Endodermal cell (in vitro differentiated cells): ENCODE measurements at regions not wholly inside any gene's neighbourhood (a gene's known extent, or its start where the extent isn't known, plus 50 kb on each side); places are given as distances from the start of the nearest gene placed in this dataset.

ENCODE experiments used
- DNase-seq: peaks from one replicate; pipeline ENCODE4 v3.0.0-alpha.2; 2017
- H3K27ac ChIP-seq: 2 replicates; pipeline ENCODE4 v1.5.1; 2013; ENCODE audit warnings: mild to moderate bottlenecking, low read depth, low read length, moderate library complexity
- H3K27me3 ChIP-seq: 2 replicates; pipeline ENCODE4 v1.6.1; 2013; ENCODE audit warnings: mild to moderate bottlenecking, low read length, moderate library complexity; ENCODE audit not compliant: insufficient read depth, control insufficient read depth, poor library complexity, severe bottlenecking
- H3K36me3 ChIP-seq: 2 replicates; pipeline ENCODE4 v1.7.0; 2013; ENCODE audit warnings: mild to moderate bottlenecking, low read length, moderate library complexity; ENCODE audit not compliant: control insufficient read depth, insufficient read depth
- H3K4me1 ChIP-seq: one replicate; pipeline ENCODE4 v1.7.0; 2013; ENCODE audit warnings: low read length; ENCODE audit not compliant: control insufficient read depth, insufficient read depth
- H3K4me3 ChIP-seq: 2 replicates; pipeline ENCODE4 v1.5.1; 2013; ENCODE audit warnings: mild to moderate bottlenecking, low read length, moderate library complexity
- H3K9ac ChIP-seq: 2 replicates; pipeline ENCODE4 v1.6.1; 2013; ENCODE audit warnings: mild to moderate bottlenecking, low read length, moderate library complexity; ENCODE audit not compliant: poor library complexity, severe bottlenecking; ENCODE audit errors: extremely low read depth
- H3K9me3 ChIP-seq: 2 replicates; pipeline ENCODE4 v1.6.1; 2013; ENCODE audit warnings: mild to moderate bottlenecking, low read length, moderate library complexity; ENCODE audit not compliant: control insufficient read depth
- H3K27ac Mint-ChIP-seq: 2 replicates; pipeline ENCODE4 v1.8.0; 2020; ENCODE audit warnings: mixed read lengths
- H3K27me3 Mint-ChIP-seq: 2 replicates; pipeline ENCODE4 v1.8.0; 2021; ENCODE audit warnings: mild to moderate bottlenecking, mixed read lengths; ENCODE audit not compliant: insufficient read depth
- H3K36me3 Mint-ChIP-seq: 2 replicates; pipeline ENCODE4 v1.8.0; 2020; ENCODE audit warnings: low read depth, mixed read lengths
- H3K4me1 Mint-ChIP-seq: 2 replicates; pipeline ENCODE4 v1.8.0; 2020; ENCODE audit warnings: mixed read lengths
- H3K4me3 Mint-ChIP-seq: 2 replicates; pipeline ENCODE4 v1.8.0; 2020; ENCODE audit warnings: mild to moderate bottlenecking, moderate library complexity, mixed read lengths
- H3K9me3 Mint-ChIP-seq: 2 replicates; pipeline ENCODE4 v1.8.0; 2020; ENCODE audit warnings: mild to moderate bottlenecking, mixed read lengths
- CTCF ChIP-seq: fragments of 200-600 bp; sonication (generic); conservative IDR thresholded peaks from 2 replicates; pipeline ENCODE4 v1.5.0; 2021; ENCODE audit warnings: antibody characterized with exemption, mild to moderate bottlenecking
- WGBS, 2 experiments: methylation state at CpG; one replicate each; pipeline versions ENCODE4 v1.1.5 to v1.1.7; 2013; ENCODE audit warnings: missing lambda C conversion rate in 2 of 2, mixed read lengths in 1 of 2; ENCODE audit not compliant: insufficient coverage in 1 of 2, insufficient read length in 1 of 2; 5-methylcytosine and 5-hydroxymethylcytosine counted together

GRCh38 chr13:88919970-88920628 lies 1248.9 kb downstream of the SLITRK5 start:
- H3K27me3 Mint-ChIP-seq = no peaks in the 10 kb centered on the region
- H3K9me3 Mint-ChIP-seq = no peaks in the 10 kb centered on the region
- no peak overlapping the region for H3K9ac ChIP-seq
- no peaks in the 10 kb centered on the region for H3K4me1 Mint-ChIP-seq
- no peak for DNase-seq
- H3K9me3 ChIP-seq = no peaks in the 10 kb centered on the region
- H3K36me3 Mint-ChIP-seq = no peaks in the 10 kb centered on the region
- H3K4me3 Mint-ChIP-seq = no peak overlapping the region
- H3K36me3 ChIP-seq = no peaks in the 10 kb centered on the region
- no peak for TF ChIP-seq CTCF
- no peak overlapping the region for H3K4me3 ChIP-seq
- WGBS, 2 experiments = 89% methylated on average over 3 of the region's 3 CpGs; no CpG with 5 or more reads in 1 of the 2 experiments
- H3K27me3 ChIP-seq = peaks cover 39% of the 10 kb centered on the region
- no peak overlapping the region for H3K27ac Mint-ChIP-seq
- H3K4me1 ChIP-seq = no peaks in the 10 kb centered on the region
- H3K27ac ChIP-seq = no peak overlapping the region

GRCh38 chr13:88925954-88926353 lies 1254.8 kb downstream of the SLITRK5 start:
- Histone ChIP-seq H3K4me3 (no peak overlapping the region), H3K9ac (no peak overlapping the region), H3K36me3 (no peaks in the 10 kb centered on the region), H3K27ac (no peak overlapping the region), H3K4me1 (no peaks in the 10 kb centered on the region), H3K27me3 (peaks cover 8% of the 10 kb centered on the region), H3K9me3 (no peaks in the 10 kb centered on the region)
- no peak overlapping the region for H3K27ac Mint-ChIP-seq
- H3K36me3 Mint-ChIP-seq = no peaks in the 10 kb centered on the region
- no peak for DNase-seq
- no peak overlapping the region for H3K4me3 Mint-ChIP-seq
- TF ChIP-seq CTCF = no peak
- peaks cover 1% of the 10 kb centered on the region for H3K27me3 Mint-ChIP-seq
- H3K4me1 Mint-ChIP-seq = no peaks in the 10 kb centered on the region
- H3K9me3 Mint-ChIP-seq = no peaks in the 10 kb centered on the region
- 94 to 95% methylated on average over 2 to 3 of the region's 3 CpGs for WGBS, 2 experiments

- Histone ChIP-seq H3K36me3 (no peaks in the 10 kb centered on the region), H3K27me3 (no peaks in the 10 kb centered on the region), H3K4me3 (no peak overlapping the region), H3K27ac (no peak overlapping the region), H3K4me1 (no peaks in the 10 kb centered on the region), H3K9me3 (no peaks in the 10 kb centered on the region), H3K9ac (no peak overlapping the region)
- DNase-seq = no peak
- Mint-ChIP-seq H3K9me3 (no peaks in the 10 kb centered on the region), H3K4me3 (no peak overlapping the region), H3K27me3 (peaks cover 1% of the 10 kb centered on the region), H3K36me3 (no peaks in the 10 kb centered on the region), H3K4me1 (no peaks in the 10 kb centered on the region), H3K27ac (no peak overlapping the region)
- no peak for TF ChIP-seq CTCF
- 88 to 93% methylated on average over 3 to 5 of the region's 5 CpGs for WGBS, 2 experiments
Observed at GRCh38 chr13:88926890-88927502, 1255.8 kb downstream of the SLITRK5 start.
